ENCODE measurements at regions not wholly inside any gene's neighbourhood (a gene's known extent, or its start where the extent isn't known, plus 50 kb on each side); places are given as distances from the start of the nearest gene placed in this dataset.
"Not testable (repeated sequence)": the region's sequence is repeated elsewhere in the genome, so short reads cannot be mapped to it uniquely, and the experiment has no call there.

DNA sequence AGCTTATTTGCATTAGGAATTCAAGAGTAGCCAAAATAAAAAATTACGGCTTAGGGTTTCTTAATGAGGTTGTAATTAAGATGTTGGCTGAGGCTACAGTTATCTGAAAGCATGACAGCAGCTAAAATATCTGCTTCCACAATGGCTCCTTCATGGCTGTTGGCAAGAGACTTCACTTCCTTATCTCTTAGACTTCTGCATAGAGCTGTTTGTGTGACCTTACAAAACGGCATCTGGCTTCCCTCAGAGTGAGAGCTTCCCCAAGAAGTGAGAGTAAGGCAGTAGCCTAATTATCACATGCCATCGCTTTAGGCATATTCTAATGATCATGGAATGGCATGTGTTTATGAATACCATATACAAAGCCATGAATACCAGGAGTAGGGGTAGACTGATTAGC, 57.6 kb downstream of the CCDC59 start:
- DNase-seq = no peak

- DNase-seq = no peak
Observed at GRCh38 chr12:82299319-82300025, 58.7 kb downstream of the CCDC59 start.

- DNase-seq = no peak
Observed at GRCh38 chr12:82290415-82290814, 67.8 kb downstream of the CCDC59 start.

GRCh38 chr12:82281335-82281734, 76.9 kb downstream of the CCDC59 start:
- not testable (repeated sequence) for DNase-seq

DNA sequence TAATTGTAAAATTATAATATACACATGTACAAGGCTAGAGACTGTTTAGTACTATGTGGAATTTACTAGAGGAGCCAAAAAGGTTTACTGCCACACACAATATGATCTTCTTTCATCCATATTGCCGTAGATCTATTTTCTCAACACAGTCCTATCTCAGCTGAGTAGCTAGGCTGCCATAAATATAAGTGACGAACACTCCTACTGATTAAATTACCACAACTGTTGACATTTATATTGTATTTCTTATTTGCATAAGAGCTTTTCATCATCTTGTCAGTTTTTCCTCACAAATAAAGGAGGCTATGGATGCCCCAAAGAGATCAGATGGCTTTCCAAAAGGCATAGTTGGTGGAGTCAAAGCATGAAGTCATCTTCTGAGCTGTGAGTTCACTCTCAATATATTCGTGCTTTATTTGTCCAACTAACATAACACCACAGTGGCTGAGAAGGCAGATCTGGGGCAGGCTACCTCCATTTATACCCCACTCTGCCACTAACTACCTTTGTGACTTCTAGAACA, 78.6 kb downstream of the CCDC59 start:
- no peak for DNase-seq

GRCh38 chr12:82277582-82277981, 80.6 kb downstream of the CCDC59 start:
- no peak for DNase-seq

GRCh38 chr12:82242729-82243128, 115.5 kb downstream of the CCDC59 start:
- DNase-seq = no peak

DNA sequence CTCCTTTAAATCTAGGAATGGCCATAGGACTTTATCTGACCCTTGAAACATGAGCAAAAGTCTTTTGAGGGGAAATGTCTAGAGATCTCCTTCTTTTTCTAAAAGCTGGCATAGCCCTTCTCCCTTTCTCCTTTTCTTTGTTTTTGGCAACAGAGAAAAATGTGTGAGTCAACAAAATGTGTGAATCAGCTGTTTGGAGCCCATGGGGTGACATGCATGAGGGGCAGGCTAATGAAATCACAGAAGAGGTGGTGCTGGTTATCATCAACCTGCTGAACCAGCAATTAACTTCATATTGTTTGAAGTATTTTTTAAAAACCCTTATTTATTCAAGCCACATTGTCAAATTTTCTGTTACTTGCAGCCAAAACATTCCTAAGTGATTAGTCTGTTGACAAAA, 132.3 kb downstream of the CCDC59 start:
- no peak for DNase-seq

DNA sequence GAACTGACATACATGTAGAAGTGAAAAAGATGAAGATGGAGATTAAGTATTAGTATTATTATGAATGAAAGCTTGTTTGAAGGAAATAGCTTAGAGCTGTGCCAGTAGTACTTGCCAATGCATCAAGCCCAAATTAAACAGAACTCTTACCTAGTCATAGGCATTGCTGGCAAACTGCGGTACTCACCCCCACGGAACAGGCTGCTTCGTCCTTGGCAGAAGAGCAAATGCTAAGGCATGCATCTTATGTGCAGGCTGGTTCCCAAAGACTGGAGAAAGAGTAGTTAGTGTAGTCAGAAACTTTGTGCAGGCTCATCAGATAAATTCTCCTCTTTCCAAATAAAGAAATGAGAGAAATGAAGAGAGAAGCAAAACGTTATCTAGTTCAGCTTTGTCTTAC, 134.8 kb downstream of the CCDC59 start:
- no peak for DNase-seq

GRCh38 chr12:82216475-82216874, 141.7 kb downstream of the CCDC59 start:
- DNase-seq = no peak

- no peak for DNase-seq
Observed at GRCh38 chr12:82213761-82214160, 144.4 kb downstream of the CCDC59 start.

DNA sequence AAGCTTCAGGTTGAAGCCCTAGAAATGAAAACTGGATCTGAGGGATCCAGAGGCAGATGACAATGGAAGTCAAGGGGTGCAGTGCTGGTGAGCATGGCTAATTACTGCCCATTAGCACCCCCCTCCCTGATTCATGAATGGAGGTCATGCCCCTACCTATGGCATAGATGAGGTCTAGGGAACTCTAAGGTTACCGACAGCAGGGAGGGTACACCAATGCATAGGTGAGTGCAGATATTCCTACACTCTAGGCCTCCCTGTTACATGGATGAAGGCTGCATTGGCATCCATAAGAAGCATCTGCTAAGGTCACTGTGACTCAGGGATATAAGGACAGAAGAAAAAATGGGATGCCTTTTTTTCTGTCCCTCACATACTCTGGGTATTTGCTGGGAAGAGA, 147.3 kb downstream of the CCDC59 start:
- no peak for DNase-seq

GRCh38 chr12:82209533-82209932, 148.7 kb downstream of the CCDC59 start:
- no peak for DNase-seq

DNA sequence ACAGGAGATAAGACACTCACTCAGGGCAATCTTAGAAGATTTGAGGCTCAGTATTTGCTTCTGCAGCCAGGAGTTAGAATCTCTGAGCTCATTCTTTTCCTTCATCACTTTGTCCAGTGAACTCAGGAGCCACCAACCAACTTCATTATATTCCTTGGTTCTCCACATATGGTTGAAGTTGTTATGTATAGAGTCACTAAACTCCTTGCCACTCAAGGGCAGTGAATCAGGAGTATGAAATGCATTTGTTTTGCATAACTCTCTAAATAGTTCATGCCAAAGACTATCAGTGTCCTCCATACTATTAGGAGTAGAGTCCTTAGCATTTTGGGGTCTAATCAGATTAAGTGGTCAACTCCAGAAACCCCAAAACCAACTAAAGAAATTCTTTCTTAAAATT, 150.6 kb downstream of the CCDC59 start:
- no peak for DNase-seq

DNA sequence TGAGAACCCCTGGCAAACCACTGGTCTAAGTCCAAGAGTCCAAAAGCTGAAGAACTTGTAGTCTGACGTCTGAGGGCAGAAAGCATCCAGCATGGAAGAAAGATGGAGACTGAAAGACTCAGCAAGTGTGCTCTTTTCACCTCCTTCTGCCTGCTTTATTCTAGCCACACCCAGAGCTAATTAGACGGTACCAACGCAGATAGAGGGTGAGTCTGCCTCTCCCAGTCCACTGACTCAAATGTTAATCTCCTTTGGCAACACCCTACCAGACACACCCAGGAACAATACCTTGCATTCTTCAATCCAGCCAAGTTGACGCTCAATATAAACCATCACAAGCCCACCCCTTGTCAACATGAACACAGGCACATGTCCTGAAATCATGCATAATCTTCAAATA, 155.1 kb downstream of the CCDC59 start:
- DNase-seq = no peak

GRCh38 chr12:82187595-82187994, 170.6 kb downstream of the CCDC59 start:
- DNase-seq = no peak

DNA sequence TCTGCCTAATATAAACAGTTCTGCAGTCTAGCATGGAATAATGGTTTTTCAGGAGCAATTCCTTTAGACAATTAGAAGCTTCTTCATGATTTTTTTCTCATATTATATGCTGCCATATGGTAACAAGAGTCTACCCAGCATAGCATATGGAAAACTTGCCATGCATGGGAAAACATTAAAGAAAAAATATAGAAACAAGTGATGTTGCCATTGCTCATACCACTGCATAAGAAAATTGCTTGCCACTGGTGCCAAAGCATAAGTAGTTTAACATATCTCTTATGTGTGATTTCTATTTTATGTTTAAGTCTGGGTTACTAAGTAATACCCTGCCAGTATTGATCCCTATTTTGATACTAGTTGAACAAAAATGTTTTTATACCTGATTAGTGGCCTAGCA, 171.2 kb downstream of the CCDC59 start:
- no peak for DNase-seq

DNA sequence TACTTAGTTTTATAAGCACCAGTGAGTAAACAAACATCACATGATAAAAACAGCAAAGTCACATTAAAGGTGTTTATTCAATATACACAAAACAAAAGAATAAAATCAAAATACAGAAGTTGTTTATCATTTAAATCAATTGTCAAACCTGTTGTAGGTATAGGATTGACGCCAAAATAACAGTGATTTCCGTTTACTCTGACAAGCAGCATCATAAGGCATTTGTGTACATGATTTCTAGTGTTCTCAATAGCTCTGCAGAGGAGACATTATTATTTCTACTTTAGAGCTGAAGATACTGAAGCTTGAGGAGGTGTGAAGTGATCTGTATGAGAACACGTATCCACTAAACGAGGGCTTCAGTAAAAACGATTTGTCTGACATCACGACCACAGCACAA, 171.9 kb downstream of the CCDC59 start:
- no peak for DNase-seq

GRCh38 chr12:82184844-82185243, 173.3 kb downstream of the CCDC59 start:
- no peak for DNase-seq

- DNase-seq = no peak
Observed at GRCh38 chr12:82182601-82183190, 175.5 kb downstream of the CCDC59 start.

- DNase-seq = peak; percentile 5
Observed at GRCh38 chr12:82176761-82177490, 181.3 kb downstream of the CCDC59 start.

- DNase-seq = peak; percentile 2
Observed at GRCh38 chr12:82176026-82176425, 182.2 kb downstream of the CCDC59 start.

DNA sequence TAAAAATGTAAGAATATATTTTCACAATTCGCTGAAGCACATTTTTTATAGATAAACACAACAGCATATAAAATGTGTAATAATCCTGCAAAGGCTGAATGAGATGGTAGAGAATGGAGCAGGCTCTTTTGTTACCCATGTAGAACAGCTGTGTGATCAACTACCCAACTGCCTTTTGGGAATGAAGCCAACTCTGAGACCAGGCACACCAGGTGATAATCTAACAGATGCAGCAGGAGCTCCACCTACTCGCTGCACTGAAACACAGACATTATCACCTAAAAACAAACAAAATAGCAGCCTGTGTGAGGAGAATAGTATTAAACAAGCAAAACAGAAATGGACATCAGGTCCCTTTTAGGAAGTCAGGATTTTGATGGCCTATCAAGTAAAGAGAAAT, 183.3 kb downstream of the CCDC59 start:
- peak; percentile 86 for DNase-seq

DNA sequence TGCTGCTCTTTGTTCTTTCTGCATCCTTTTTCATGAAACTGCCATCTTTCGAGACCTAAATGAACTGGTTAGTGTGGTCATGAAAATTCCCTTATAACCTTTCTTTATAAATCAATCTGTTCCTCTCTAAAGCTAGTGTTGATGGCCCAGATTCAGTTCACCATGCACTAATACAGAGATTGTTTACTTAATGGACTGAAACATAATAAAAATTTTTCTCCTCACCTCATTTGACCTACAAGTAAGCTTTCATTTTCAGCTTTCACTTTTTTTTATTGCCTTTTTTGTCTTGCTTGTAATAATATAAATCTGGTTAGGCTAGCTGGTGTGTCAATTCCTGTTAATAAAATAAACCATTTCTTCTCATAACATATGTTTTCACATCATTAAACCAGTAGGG, 183.8 kb downstream of the CCDC59 start:
- DNase-seq = no peak

Measured in NCI-H1092 (cell line).